IPS-18a (cell line): ENCODE measurements at regions not wholly inside any gene's neighbourhood (a gene's known extent, or its start where the extent isn't known, plus 50 kb on each side); places are given as distances from the start of the nearest gene placed in this dataset.

Source experiments
- H3K27ac ChIP-seq: one replicate; pipeline ENCODE4 v1.5.1; 2013; ENCODE audit warnings: low read length
- H3K27me3 ChIP-seq: one replicate; pipeline ENCODE4 v1.6.1; 2013; ENCODE audit warnings: mild to moderate bottlenecking, low read length; ENCODE audit not compliant: control insufficient read depth, insufficient read depth
- H3K36me3 ChIP-seq: one replicate; pipeline ENCODE4 v1.6.1; 2013; ENCODE audit warnings: low read depth, low read length; ENCODE audit not compliant: control insufficient read depth
- H3K4me1 ChIP-seq: one replicate; pipeline ENCODE4 v1.6.1; 2013; ENCODE audit warnings: low read depth, low read length; ENCODE audit not compliant: control insufficient read depth
- H3K4me3 ChIP-seq: one replicate; pipeline ENCODE4 v1.5.1; 2013; ENCODE audit warnings: low read length
- H3K9ac ChIP-seq: one replicate; pipeline ENCODE4 v1.6.1; 2013; ENCODE audit warnings: mild to moderate bottlenecking, low read length, moderate library complexity
- H3K9me3 ChIP-seq: one replicate; pipeline ENCODE4 v1.6.1; 2013; ENCODE audit warnings: low read depth, low read length; ENCODE audit not compliant: control insufficient read depth

DNA sequence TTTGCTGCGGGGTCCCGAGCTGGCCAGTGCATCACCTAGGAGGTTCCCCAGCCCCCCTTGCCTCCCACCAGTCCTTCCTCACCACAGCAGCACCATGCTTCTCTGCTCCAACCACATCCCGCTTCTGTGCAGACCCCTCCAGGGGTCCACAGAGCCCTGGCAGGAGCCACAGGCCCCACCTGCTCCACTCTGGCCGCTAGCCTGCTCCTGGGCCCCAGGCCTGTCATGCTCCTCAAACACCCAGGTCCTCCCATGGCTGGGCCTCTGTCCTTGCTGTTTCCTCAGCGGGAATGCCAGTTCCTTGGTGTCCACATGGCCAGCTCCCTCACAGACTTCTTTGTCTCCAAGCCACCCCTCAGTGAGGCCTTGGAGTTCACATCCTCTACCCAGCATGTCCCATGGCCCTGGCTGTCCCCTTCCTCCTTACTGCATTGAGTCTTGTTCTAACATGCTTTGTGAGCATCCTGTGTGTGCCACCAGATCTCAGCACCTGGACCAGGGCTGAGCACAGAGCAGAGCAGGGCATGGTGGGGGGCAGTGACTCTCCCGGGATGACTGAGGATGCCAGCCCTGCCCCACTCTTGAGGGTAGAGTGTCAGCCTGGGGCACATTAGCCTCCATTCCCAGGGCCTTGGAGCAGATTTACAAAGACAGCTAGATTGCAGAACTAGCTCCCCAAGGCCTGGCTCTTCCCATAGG is 201.0 kb upstream of the HS6ST1 start:
- Histone ChIP-seq H3K27ac (no peak overlapping the region), H3K9me3 (no peaks in the 10 kb centered on the region), H3K4me3 (no peak overlapping the region), H3K4me1 (peaks cover 14% of the 10 kb centered on the region), H3K9ac (no peak overlapping the region), H3K36me3 (no peaks in the 10 kb centered on the region), H3K27me3 (no peaks in the 10 kb centered on the region)

DNA sequence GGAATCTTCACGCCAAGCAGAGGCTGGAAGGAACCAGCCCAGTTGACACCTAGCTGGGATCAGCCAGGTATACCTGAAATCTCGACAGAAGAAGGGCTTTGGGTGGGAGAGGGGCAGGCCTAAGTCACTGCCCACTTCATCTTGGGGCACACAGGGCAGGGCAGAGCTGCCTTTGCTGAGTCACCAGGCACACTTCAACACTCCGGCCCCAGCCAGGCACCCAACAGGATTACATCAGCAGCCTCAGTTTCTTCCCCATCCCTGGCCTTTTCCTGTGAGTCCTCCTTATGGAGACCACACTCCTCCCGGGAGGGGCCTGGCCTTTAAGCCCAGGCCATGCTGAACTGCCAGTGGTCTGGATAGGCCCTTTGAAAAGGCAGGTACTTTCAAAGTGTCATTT is 201.7 kb upstream of the HS6ST1 start:
- Histone ChIP-seq H3K9ac (no peak overlapping the region), H3K27me3 (no peaks in the 10 kb centered on the region), H3K9me3 (no peaks in the 10 kb centered on the region), H3K36me3 (no peaks in the 10 kb centered on the region), H3K27ac (no peak overlapping the region), H3K4me3 (no peak overlapping the region), H3K4me1 (peaks cover 14% of the 10 kb centered on the region)

DNA sequence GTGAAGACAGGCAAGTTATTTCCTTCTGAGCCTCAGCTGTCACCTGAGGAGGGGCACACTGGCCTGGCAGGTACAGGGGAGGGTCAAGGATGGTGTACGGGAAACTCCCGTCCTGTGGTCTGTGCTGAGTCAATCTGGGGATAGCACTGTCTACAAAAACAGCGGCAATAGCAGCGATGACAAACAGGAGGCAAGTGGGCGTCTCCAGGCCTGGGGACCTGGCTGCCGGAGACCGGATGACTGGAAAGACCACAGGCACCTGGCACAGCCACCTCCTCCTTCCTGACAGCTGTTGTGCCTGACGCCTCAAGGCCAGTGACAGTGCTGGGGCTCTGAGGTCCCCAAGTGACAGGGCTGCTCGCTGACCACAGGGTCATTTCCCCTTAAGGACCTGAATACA is 202.1 kb upstream of the HS6ST1 start:
- no peaks in the 10 kb centered on the region for H3K36me3 ChIP-seq

DNA sequence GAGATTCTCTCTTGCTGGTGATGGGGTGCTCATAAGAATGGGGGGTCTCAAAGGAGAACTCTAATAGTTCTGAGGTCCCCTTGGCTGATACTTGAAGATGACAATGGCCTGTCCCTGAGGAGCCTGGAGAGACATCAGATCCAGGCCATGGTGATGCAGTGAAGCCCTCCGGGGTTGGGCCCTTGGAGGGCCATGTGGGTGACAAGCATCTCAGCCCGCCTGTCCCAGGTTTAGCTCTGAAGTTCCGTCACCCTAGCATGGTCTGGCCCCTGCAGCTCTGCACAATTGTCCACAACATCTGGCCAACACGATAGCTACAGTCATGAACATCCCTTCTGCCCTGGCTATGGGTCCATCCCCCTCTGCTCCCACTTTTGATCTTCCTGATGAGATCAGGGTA is 202.8 kb upstream of the HS6ST1 start:
- no peak overlapping the region for H3K9ac ChIP-seq
- H3K4me1 ChIP-seq: peaks cover 14% of the 10 kb centered on the region
- H3K9me3 ChIP-seq: no peaks in the 10 kb centered on the region
- H3K36me3 ChIP-seq: no peaks in the 10 kb centered on the region
- no peak overlapping the region for H3K27ac ChIP-seq
- no peaks in the 10 kb centered on the region for H3K27me3 ChIP-seq
- no peak overlapping the region for H3K4me3 ChIP-seq

More for the DNA sequence above, 202.1 kb upstream of the HS6ST1 start:
- H3K9ac ChIP-seq: no peak overlapping the region
- no peak overlapping the region for H3K4me3 ChIP-seq
- H3K4me1 ChIP-seq: peaks cover 14% of the 10 kb centered on the region
- H3K27ac ChIP-seq: no peak overlapping the region
- H3K9me3 ChIP-seq: no peaks in the 10 kb centered on the region
- no peaks in the 10 kb centered on the region for H3K27me3 ChIP-seq

DNA sequence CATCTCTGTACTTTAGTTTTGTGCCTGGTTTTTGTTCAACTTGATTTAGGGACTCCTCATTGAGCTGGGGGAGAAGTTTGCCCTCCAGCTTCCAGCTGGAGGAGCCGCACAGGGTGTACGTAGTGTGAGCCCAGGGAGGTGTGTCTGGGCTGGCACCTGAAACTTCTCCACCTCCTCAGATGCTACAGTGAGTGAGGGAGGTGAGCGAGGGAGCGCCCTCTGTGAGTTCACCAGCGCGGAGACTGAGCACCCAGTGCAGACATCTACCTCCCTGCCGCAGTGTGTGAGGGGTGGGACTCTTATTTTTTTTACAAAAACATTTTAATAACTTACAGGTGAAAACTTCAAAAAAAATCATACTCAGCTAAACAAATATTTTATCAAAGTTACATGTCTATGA is 204.2 kb upstream of the HS6ST1 start:
- Histone ChIP-seq H3K9ac (no peak overlapping the region), H3K4me3 (no peak overlapping the region), H3K36me3 (no peaks in the 10 kb centered on the region), H3K27me3 (no peaks in the 10 kb centered on the region), H3K9me3 (no peaks in the 10 kb centered on the region), H3K4me1 (peaks cover 8% of the 10 kb centered on the region), H3K27ac (no peak overlapping the region)

DNA sequence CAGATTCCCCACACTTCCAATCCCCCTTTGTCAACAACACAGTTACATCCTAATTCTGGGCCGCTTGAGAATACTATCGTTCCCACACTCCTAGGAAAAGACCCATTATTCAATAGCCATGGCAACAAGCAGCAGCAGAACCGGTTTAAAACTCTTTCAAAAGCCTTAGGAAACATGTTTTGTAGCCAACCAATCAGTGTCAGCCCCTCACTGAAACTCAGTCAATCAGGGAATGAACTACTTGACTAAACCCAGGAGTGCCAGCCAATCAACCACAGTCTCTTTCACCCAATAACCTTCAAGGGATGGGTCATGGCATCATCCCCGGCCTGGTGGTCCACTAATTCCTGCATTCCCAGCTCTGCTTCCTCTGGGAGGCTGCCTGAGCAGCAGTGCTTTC is 204.8 kb upstream of the HS6ST1 start:
- H3K9ac ChIP-seq: no peak overlapping the region
- no peak overlapping the region for H3K27ac ChIP-seq
- H3K4me3 ChIP-seq: no peak overlapping the region
- H3K4me1 ChIP-seq: peaks cover 4% of the 10 kb centered on the region
- H3K36me3 ChIP-seq: no peaks in the 10 kb centered on the region
- H3K9me3 ChIP-seq: no peaks in the 10 kb centered on the region
- no peaks in the 10 kb centered on the region for H3K27me3 ChIP-seq

DNA sequence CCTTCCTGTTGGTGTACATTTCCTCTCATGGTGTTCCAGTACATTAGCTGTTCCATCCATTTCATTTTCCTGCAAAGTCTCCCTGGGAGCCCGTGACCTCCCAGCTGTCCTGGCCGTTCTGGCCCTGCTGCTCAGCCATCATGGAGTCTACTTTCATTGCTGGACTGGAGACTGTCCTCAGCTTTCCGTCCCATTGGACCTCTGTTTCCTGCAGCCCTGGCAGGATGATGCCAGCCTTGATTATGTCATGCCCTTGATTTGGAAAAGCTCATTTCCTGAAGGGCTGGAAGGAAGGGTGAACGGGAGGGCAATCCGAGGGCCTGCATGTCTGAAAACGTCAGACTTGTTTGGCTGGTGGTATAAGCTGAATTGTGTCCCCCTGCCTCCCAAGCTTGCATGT is 205.5 kb upstream of the HS6ST1 start:
- H3K27ac ChIP-seq: no peak overlapping the region
- no peaks in the 10 kb centered on the region for H3K9me3 ChIP-seq
- no peak overlapping the region for H3K4me3 ChIP-seq
- no peaks in the 10 kb centered on the region for H3K36me3 ChIP-seq
- H3K9ac ChIP-seq: no peak overlapping the region
- H3K4me1 ChIP-seq: peaks cover 4% of the 10 kb centered on the region
- no peaks in the 10 kb centered on the region for H3K27me3 ChIP-seq

DNA sequence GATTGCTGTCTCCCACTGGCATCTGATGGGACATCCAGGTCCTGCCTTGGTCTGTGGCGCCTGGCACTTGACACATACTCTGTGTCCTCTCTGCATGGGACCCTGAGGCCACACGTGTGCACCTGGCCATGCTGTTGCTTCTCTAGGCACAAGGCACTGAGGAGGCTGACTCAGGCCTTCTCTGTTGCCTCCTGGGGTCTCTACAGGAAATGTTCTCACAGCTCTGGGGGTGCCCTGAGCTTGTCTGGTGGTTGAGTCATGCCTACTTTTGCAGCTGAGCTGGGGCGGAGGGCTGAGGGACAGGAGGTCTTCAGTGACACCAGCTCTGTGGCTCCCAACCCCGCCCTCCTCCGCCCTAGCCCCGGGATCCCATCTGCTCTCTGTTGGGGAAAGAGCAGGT is 207.0 kb upstream of the HS6ST1 start:
- no peaks in the 10 kb centered on the region for H3K36me3 ChIP-seq
- no peak overlapping the region for H3K27ac ChIP-seq
- H3K27me3 ChIP-seq: no peaks in the 10 kb centered on the region
- peaks cover 4% of the 10 kb centered on the region for H3K4me1 ChIP-seq
- no peaks in the 10 kb centered on the region for H3K9me3 ChIP-seq
- H3K9ac ChIP-seq: no peak overlapping the region
- H3K4me3 ChIP-seq: no peak overlapping the region

DNA sequence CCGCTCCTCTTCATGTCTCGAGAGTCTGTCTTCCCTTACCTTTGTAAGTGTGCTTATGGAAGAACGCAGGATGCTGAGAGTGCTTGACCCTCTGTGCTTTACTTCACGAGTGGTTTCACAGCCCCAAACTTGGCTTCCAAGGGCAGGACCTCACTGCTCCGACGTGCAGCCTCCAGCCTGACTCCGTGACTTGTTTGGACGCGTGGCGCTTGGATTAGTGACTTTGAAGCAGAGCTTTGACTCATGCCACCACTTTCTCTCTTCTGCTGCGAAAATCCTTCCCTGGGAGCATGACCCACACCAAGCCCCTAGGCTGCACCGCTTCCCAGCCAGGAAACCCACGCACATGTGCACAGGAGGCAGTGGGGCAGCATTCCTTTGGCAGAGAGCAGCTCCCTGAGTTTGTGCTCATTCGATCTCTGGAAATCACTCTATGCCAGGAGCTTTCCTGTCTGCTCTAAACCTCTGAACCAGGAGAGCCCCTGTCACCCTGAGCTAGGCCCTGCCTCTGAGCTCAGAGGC is 207.8 kb upstream of the HS6ST1 start:
- Histone ChIP-seq H3K27ac (no peak overlapping the region), H3K27me3 (no peaks in the 10 kb centered on the region), H3K4me1 (peaks cover 4% of the 10 kb centered on the region), H3K4me3 (no peak overlapping the region), H3K9ac (no peak overlapping the region), H3K36me3 (no peaks in the 10 kb centered on the region), H3K9me3 (no peaks in the 10 kb centered on the region)

DNA sequence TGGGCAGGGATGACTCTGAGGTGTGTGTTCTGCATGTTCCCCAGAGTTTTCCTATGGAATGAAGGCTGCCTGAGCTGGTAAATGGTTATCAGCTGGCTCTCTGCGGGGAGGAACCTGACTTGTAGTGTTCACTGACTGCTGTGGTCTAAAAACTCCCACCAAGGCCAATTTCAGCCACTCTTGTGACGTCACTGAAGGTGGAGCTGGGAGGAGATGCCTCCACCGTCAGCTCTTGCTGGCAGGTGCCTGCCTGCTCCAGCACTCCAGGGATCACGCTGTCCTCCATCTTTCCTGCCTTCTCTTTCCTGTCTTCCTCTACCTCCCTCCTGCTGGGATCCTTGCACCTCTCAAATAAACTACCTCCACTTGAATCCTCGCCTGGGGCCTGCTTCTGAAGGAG is 209.5 kb upstream of the HS6ST1 start:
- Histone ChIP-seq H3K27me3 (no peaks in the 10 kb centered on the region), H3K4me1 (peaks cover 4% of the 10 kb centered on the region), H3K9me3 (no peaks in the 10 kb centered on the region), H3K36me3 (no peaks in the 10 kb centered on the region), H3K9ac (no peak overlapping the region), H3K4me3 (no peak overlapping the region), H3K27ac (no peak overlapping the region)

DNA sequence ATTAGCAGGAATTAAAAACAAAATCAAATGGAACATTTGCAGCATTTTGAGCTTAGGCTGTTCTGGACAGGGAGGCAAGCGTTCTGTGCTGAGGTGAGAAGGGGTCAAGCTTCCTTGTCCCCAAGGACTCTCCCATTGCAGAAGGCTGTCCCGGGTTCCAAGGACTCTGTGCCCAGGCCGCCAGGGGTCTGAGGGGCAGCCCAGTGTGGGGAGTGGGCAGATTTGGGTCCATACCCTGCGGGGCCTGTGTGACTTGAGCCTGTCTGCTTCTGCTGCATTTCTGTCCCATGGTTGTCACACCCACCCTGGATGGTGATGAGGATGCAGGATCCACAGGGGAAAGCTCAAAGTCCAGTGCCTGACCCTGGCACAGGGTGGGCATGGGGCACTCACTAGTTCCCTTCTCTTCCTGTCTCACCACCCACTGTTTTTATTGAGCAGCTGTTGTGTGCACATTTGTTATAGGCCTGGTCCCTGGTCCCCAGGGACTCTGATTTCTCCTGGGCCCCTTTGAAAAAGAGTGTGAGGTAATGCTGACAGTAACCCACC is 211.4 kb upstream of the HS6ST1 start:
- H3K36me3 ChIP-seq: no peaks in the 10 kb centered on the region
- no peak overlapping the region for H3K27ac ChIP-seq
- no peak overlapping the region for H3K9ac ChIP-seq
- H3K9me3 ChIP-seq: no peaks in the 10 kb centered on the region
- no peaks in the 10 kb centered on the region for H3K4me1 ChIP-seq
- no peak overlapping the region for H3K4me3 ChIP-seq
- no peaks in the 10 kb centered on the region for H3K27me3 ChIP-seq

DNA sequence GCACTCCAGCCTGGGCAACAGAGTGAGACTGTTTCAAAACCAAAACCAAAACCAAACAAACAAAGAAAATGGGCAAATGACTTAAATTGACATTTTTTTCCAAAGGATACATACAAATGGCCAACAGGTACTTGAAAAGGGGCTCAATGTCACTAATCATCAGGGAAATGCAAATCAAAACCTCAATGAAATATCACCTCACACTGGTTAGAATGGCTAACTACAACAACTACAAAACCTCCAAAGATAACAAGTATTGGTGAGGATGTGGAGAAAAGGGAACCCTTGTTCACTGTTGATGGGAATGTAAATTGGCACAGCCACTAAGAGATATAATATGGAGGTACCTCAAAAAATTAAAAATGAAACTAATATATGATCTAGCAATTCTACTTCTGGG is 213.2 kb upstream of the HS6ST1 start:
- Histone ChIP-seq H3K36me3 (no peaks in the 10 kb centered on the region), H3K4me1 (no peaks in the 10 kb centered on the region), H3K27ac (no peak overlapping the region), H3K9ac (no peak overlapping the region), H3K27me3 (no peaks in the 10 kb centered on the region), H3K4me3 (no peak overlapping the region), H3K9me3 (no peaks in the 10 kb centered on the region)
